ENCODE measurements at regions not wholly inside any gene's neighbourhood (a gene's known extent, or its start where the extent isn't known, plus 50 kb on each side); places are given as distances from the start of the nearest gene placed in this dataset.

- TF ChIP-seq CTCF (IDR thresholded peaks at IDR 0.05; ENCODE audit: control extremely low read depth, extremely low read depth, low read depth, missing control alignments), result no peak
- POLR2A ChIA-PET, result no interaction called here
- CTCF ChIA-PET, result no interaction called here
- DNase-seq (ENCODE audit: extremely low spot score), result no peak
Observed at GRCh38 chr4:124085561-124086180, 626.9 kb downstream of the ANKRD50 start.

- ChIA-PET CTCF (interaction anchor here (0.6 to 1.7 kb wide), 3 partner anchors 10 to 120 kb away, joined by 3 to 5 read pairs (median 3); no protein-coding TSS in a partner anchor), POLR2A (no interaction called here)
- DNase-seq (ENCODE audit: extremely low spot score), result no peak
- no peak for TF ChIP-seq CTCF (IDR thresholded peaks at IDR 0.05; ENCODE audit: control extremely low read depth, extremely low read depth, low read depth, missing control alignments)
Observed at GRCh38 chr4:124090021-124090420, 622.5 kb downstream of the ANKRD50 start.

GRCh38 chr4:124092101-124092500 is 620.4 kb downstream of the ANKRD50 start:
- DNase-seq (ENCODE audit: extremely low spot score), result no peak
- ChIA-PET CTCF (no interaction called here), POLR2A (no interaction called here)
- TF ChIP-seq CTCF (IDR thresholded peaks at IDR 0.05; ENCODE audit: control extremely low read depth, extremely low read depth, low read depth, missing control alignments), result no peak

GRCh38 chr4:124092541-124092984 is 620.0 kb downstream of the ANKRD50 start:
- ChIA-PET POLR2A (no interaction called here), CTCF (no interaction called here)
- no peak for TF ChIP-seq CTCF (IDR thresholded peaks at IDR 0.05; ENCODE audit: control extremely low read depth, extremely low read depth, low read depth, missing control alignments)
- no peak for DNase-seq (ENCODE audit: extremely low spot score)

- TF ChIP-seq CTCF (IDR thresholded peaks at IDR 0.05; ENCODE audit: control extremely low read depth, extremely low read depth, low read depth, missing control alignments), result no peak
- no peak for DNase-seq (ENCODE audit: extremely low spot score)
- POLR2A ChIA-PET, result no interaction called here
- CTCF ChIA-PET, result no interaction called here
Observed at GRCh38 chr4:124095621-124096020, 616.9 kb downstream of the ANKRD50 start.

- CTCF ChIA-PET, result interaction anchor here (1.7 kb wide), 1 partner anchor 12 kb away, joined by 3 read pairs; no protein-coding TSS in a partner anchor
- TF ChIP-seq CTCF (IDR thresholded peaks at IDR 0.05; ENCODE audit: control extremely low read depth, extremely low read depth, low read depth, missing control alignments), result no peak
- POLR2A ChIA-PET, result no interaction called here
- DNase-seq (ENCODE audit: extremely low spot score), result no peak
Observed at GRCh38 chr4:124096290-124096689, 616.2 kb downstream of the ANKRD50 start.
